GM21526 (cell line): ENCODE measurements at regions not wholly inside any gene's neighbourhood (a gene's known extent, or its start where the extent isn't known, plus 50 kb on each side); places are given as distances from the start of the nearest gene placed in this dataset.

ENCODE experiments used
- ATAC-seq: cut with Tn5 transposase; IDR thresholded peaks from one replicate; pipeline ENCODE4 v1.9.1; 2021; ENCODE audit warnings: moderate library complexity; ENCODE audit not compliant: unreplicated experiment, low FRiP score

GRCh38 chr2:118527571-118527970, 319.9 kb downstream of the EN1 start:
- ATAC-seq: no peak

GRCh38 chr2:118525346-118525745, 322.1 kb downstream of the EN1 start:
- ATAC-seq: no peak

- ATAC-seq: no peak
Measured at GRCh38 chr2:118524911-118525310, 322.5 kb downstream of the EN1 start.

GRCh38 chr2:118523761-118524160, 323.7 kb downstream of the EN1 start:
- no peak for ATAC-seq

GRCh38 chr2:118521960-118522359, 325.5 kb downstream of the EN1 start:
- ATAC-seq: no peak

- no peak for ATAC-seq
Measured at GRCh38 chr2:118521272-118521671, 326.2 kb downstream of the EN1 start.

GRCh38 chr2:118520246-118520645, 327.2 kb downstream of the EN1 start:
- ATAC-seq: no peak

- ATAC-seq: no peak
Measured at GRCh38 chr2:118519511-118519910, 327.9 kb downstream of the EN1 start.

- no peak for ATAC-seq
Measured at GRCh38 chr2:118510807-118511206, 336.6 kb downstream of the EN1 start.

- ATAC-seq: no peak
Measured at GRCh38 chr2:118509319-118510004, 338.0 kb downstream of the EN1 start.

- ATAC-seq: no peak
Measured at GRCh38 chr2:118508282-118508681, 339.2 kb downstream of the EN1 start.

GRCh38 chr2:118505436-118505835, 342.0 kb downstream of the EN1 start:
- ATAC-seq: no peak

- ATAC-seq: no peak
Measured at GRCh38 chr2:118502106-118502505, 345.3 kb downstream of the EN1 start.

- ATAC-seq: no peak
Measured at GRCh38 chr2:118498943-118499342, 348.5 kb downstream of the EN1 start.

GRCh38 chr2:118496870-118497611, 350.4 kb downstream of the EN1 start:
- ATAC-seq: no peak

- no peak for ATAC-seq
Measured at GRCh38 chr2:118496467-118496866, 351.0 kb downstream of the EN1 start.

- no peak for ATAC-seq
Measured at GRCh38 chr2:118495290-118495689, 352.2 kb downstream of the EN1 start.

- ATAC-seq: no peak
Measured at GRCh38 chr2:118493213-118493612, 354.2 kb downstream of the EN1 start.

- ATAC-seq: no peak
Measured at GRCh38 chr2:118492335-118492734, 355.1 kb downstream of the EN1 start.

GRCh38 chr2:118490330-118490729, 357.1 kb downstream of the EN1 start:
- no peak for ATAC-seq

- no peak for ATAC-seq
Measured at GRCh38 chr2:118489712-118490299, 357.6 kb downstream of the EN1 start.

GRCh38 chr2:118481299-118481698, 366.1 kb downstream of the EN1 start:
- ATAC-seq: no peak
